ENCODE measurements at regions not wholly inside any gene's neighbourhood (a gene's known extent, or its start where the extent isn't known, plus 50 kb on each side); places are given as distances from the start of the nearest gene placed in this dataset.

DNA sequence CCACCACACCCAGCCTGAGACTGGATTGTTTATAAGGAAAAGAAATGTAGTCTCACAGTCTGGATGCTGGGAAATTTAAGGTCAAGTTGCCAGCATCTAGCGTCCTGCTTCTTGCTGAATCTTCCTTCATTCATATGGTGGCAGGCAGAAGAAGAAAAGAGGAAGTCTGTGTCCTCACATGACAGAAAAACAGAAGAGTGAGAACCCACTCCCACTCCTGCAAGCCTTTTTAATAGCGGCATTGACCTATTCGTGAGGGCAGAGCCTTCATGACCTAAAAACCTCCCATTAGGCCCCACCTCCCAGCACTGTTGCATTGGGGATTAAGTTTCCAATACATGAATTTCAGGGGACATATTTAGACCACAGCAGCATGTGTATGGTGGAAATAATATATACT, 160.8 kb upstream of the BMP2 start:
- Histone ChIP-seq H3K27me3 (replicated peaks in 1 of 2; ENCODE audit: control insufficient read depth in 2 of 2, insufficient read depth in 2 of 2, low read length in 1 of 2) (no peaks in the 10 kb centered on the region), H3K4me3 (no peak overlapping the region), H3K36me3 (ENCODE audit: control insufficient read depth in 2 of 2, insufficient read depth in 2 of 2, low read length in 1 of 2) (no peaks in the 10 kb centered on the region), H3K4me1 (ENCODE audit: control insufficient read depth, insufficient read depth, low read length) (no peaks in the 10 kb centered on the region), H3K9me3 (replicated peaks; ENCODE audit: control insufficient read depth, insufficient read depth, low read length) (no peaks in the 10 kb centered on the region), H3K27ac (ENCODE audit: control insufficient read depth, insufficient read depth) (no peak overlapping the region), H4K20me1 (ENCODE audit: control insufficient read depth, insufficient read depth) (no peaks in the 10 kb centered on the region), H3K9ac (ENCODE audit: control insufficient read depth, insufficient read depth, low read length) (no peak overlapping the region), H3K79me2 (ENCODE audit: control insufficient read depth, insufficient read depth, low read length) (no peaks in the 10 kb centered on the region), H3K4me2 (ENCODE audit: control insufficient read depth, insufficient read depth) (no peak overlapping the region), H2AFZ (ENCODE audit: control insufficient read depth, low read depth, low read length) (no peak overlapping the region)
- ChIA-PET SMC1A (ENCODE audit: uncharacterized antibody, unreplicated experiment) (no interaction called here), POLR2A (no interaction called here), CTCF (no interaction called here), RAD21 (ENCODE audit: unreplicated experiment) (no interaction called here)
- WGBS (ENCODE audit: insufficient coverage, insufficient replicate concordance, low lambda C conversion rate, missing lambda C conversion rate), result 35% methylated on average over 3 of the region's 3 CpGs
- ATAC-seq (no peak), DNase-seq (ENCODE audit: low read depth, low spot score) (no peak), FAIRE-seq (no peak)
- intact Hi-C loops (cut with micrococcal nuclease; ENCODE audit: unreplicated experiment) (no loop called here), in situ Hi-C loops (cut with MboI) (no loop called here)
- TF ChIP-seq SMAD1 (IDR thresholded peaks at IDR 0.05; ENCODE audit: low read depth, partially characterized antibody) (no peak), SPI1 (IDR thresholded peaks at IDR 0.05; ENCODE audit: borderline replicate concordance, insufficient read depth, low read depth, low read length) (peak; percentile 57; the same call in 1 of the 2 replicates), DPF2 (IDR thresholded peaks at IDR 0.05) (no peak)
- TF ChIP-seq, protein P1, sequence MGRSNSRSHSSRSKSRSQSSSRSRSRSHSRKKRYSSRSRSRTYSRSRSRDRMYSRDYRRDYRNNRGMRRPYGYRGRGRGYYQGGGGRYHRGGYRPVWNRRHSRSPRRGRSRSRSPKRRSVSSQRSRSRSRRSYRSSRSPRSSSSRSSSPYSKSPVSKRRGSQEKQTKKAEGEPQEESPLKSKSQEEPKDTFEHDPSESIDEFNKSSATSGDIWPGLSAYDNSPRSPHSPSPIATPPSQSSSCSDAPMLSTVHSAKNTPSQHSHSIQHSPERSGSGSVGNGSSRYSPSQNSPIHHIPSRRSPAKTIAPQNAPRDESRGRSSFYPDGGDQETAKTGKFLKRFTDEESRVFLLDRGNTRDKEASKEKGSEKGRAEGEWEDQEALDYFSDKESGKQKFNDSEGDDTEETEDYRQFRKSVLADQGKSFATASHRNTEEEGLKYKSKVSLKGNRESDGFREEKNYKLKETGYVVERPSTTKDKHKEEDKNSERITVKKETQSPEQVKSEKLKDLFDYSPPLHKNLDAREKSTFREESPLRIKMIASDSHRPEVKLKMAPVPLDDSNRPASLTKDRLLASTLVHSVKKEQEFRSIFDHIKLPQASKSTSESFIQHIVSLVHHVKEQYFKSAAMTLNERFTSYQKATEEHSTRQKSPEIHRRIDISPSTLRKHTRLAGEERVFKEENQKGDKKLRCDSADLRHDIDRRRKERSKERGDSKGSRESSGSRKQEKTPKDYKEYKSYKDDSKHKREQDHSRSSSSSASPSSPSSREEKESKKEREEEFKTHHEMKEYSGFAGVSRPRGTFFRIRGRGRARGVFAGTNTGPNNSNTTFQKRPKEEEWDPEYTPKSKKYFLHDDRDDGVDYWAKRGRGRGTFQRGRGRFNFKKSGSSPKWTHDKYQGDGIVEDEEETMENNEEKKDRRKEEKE (IDR thresholded peaks at IDR 0.05), result no peak
- BruUV-seq (replicated peaks), result no TSS peak

Measured in GM12878 (cell line).